ENCODE measurements at regions not wholly inside any gene's neighbourhood (a gene's known extent, or its start where the extent isn't known, plus 50 kb on each side); places are given as distances from the start of the nearest gene placed in this dataset.

GRCh38 chr7:136635751-136636150 lies 232.7 kb upstream of the CHRM2 start:
- H4K20me1 ChIP-seq (ENCODE audit: control insufficient read depth, insufficient read depth, low read length, poor library complexity, severe bottlenecking): no peaks in the 10 kb centered on the region
- Mint-ChIP-seq H3K4me1 (no peaks in the 10 kb centered on the region), H3K27me3 (no peaks in the 10 kb centered on the region), H3K4me3 (no peak overlapping the region), H3K9me3 (ENCODE audit: insufficient read depth) (peaks cover 4% of the 10 kb centered on the region), H3K27ac (no peak overlapping the region)
- no peaks in the 10 kb centered on the region for H3K4me1 ChIP-seq (ENCODE audit: control insufficient read depth in 2 of 2, insufficient read depth in 2 of 2, low read length in 2 of 2)
- POLR2A ChIA-PET: no interaction called here
- H3K79me2 ChIP-seq (ENCODE audit: control insufficient read depth, insufficient read depth, low read length): no peaks in the 10 kb centered on the region
- no peaks in the 10 kb centered on the region for H3K27me3 ChIP-seq (replicated peaks in 1 of 4; ENCODE audit: control extremely low read depth in 1 of 4, control insufficient read depth in 3 of 4, insufficient read depth in 4 of 4, low read length in 3 of 4)
- intact Hi-C loops (cut with micrococcal nuclease): no loop called here
- no peaks in the 10 kb centered on the region for H3K9me3 ChIP-seq (ENCODE audit: control extremely low read depth in 1 of 3, control insufficient read depth in 2 of 3, insufficient read depth in 1 of 3, low read length in 2 of 3)
- TF ChIP-seq EZH2 (IDR thresholded peaks at IDR 0.05; ENCODE audit: borderline replicate concordance, insufficient read depth, low read depth, low read length, poor library complexity, severe bottlenecking) (no peak), CTCF (IDR thresholded peaks at IDR 0.05) (no peak)
- WGBS (ENCODE audit: insufficient coverage): 80% methylated on average over 1 of the region's 3 CpGs
- H3K36me3 ChIP-seq (replicated peaks in 1 of 2; ENCODE audit: control extremely low read depth in 1 of 2, control insufficient read depth in 1 of 2, extremely low read depth in 1 of 2, insufficient read depth in 2 of 2, low read length in 1 of 2): no peaks in the 10 kb centered on the region
- no peak overlapping the region for H3K4me3 ChIP-seq (ENCODE audit: control extremely low read depth in 1 of 5, extremely low read depth in 1 of 5, insufficient read depth in 1 of 5, low read depth in 2 of 5, low read length in 4 of 5)
- DNase-seq (no peak), ATAC-seq (ENCODE audit: low read depth) (no peak)
- H3K27ac ChIP-seq (ENCODE audit: low read length in 2 of 2): no peak overlapping the region
- CTCF ChIA-PET: no interaction called here
- H2AFZ ChIP-seq (ENCODE audit: insufficient read depth, low read depth, low read length, poor library complexity, severe bottlenecking): no peak overlapping the region
- H3K9ac ChIP-seq (ENCODE audit: low read length): no peak overlapping the region
- no peak overlapping the region for H3K4me2 ChIP-seq (replicated peaks; ENCODE audit: low read depth, low read length, poor library complexity, severe bottlenecking)

- Histone ChIP-seq H3K27me3 (replicated peaks in 1 of 4; ENCODE audit: control extremely low read depth in 1 of 4, control insufficient read depth in 3 of 4, insufficient read depth in 4 of 4, low read length in 3 of 4) (no peaks in the 10 kb centered on the region), H3K9ac (ENCODE audit: low read length) (no peak overlapping the region), H3K4me3 (ENCODE audit: control extremely low read depth in 1 of 5, extremely low read depth in 1 of 5, insufficient read depth in 1 of 5, low read depth in 2 of 5, low read length in 4 of 5) (no peak overlapping the region), H3K4me1 (ENCODE audit: control insufficient read depth in 2 of 2, insufficient read depth in 2 of 2, low read length in 2 of 2) (no peaks in the 10 kb centered on the region), H3K79me2 (ENCODE audit: control insufficient read depth, insufficient read depth, low read length) (no peaks in the 10 kb centered on the region), H3K27ac (ENCODE audit: low read length in 2 of 2) (no peak overlapping the region), H3K4me2 (replicated peaks; ENCODE audit: low read depth, low read length, poor library complexity, severe bottlenecking) (no peak overlapping the region), H2AFZ (ENCODE audit: insufficient read depth, low read depth, low read length, poor library complexity, severe bottlenecking) (no peak overlapping the region), H3K9me3 (ENCODE audit: control extremely low read depth in 1 of 3, control insufficient read depth in 2 of 3, insufficient read depth in 1 of 3, low read length in 2 of 3) (no peaks in the 10 kb centered on the region), H3K36me3 (replicated peaks in 1 of 2; ENCODE audit: control extremely low read depth in 1 of 2, control insufficient read depth in 1 of 2, extremely low read depth in 1 of 2, insufficient read depth in 2 of 2, low read length in 1 of 2) (no peaks in the 10 kb centered on the region), H4K20me1 (ENCODE audit: control insufficient read depth, insufficient read depth, low read length, poor library complexity, severe bottlenecking) (no peaks in the 10 kb centered on the region)
- no peaks in the 10 kb centered on the region for H3K27me3 Mint-ChIP-seq
- H3K4me3 Mint-ChIP-seq: no peak overlapping the region
- no peak overlapping the region for H3K27ac Mint-ChIP-seq
- ChIA-PET POLR2A (no interaction called here), CTCF (no interaction called here)
- no peak for ATAC-seq (ENCODE audit: low read depth)
- H3K4me1 Mint-ChIP-seq: no peaks in the 10 kb centered on the region
- TF ChIP-seq EZH2 (IDR thresholded peaks at IDR 0.05; ENCODE audit: borderline replicate concordance, insufficient read depth, low read depth, low read length, poor library complexity, severe bottlenecking) (no peak), CTCF (IDR thresholded peaks at IDR 0.05) (no peak)
- intact Hi-C loops (cut with micrococcal nuclease): no loop called here
- no peak for DNase-seq
- no peaks in the 10 kb centered on the region for H3K9me3 Mint-ChIP-seq (ENCODE audit: insufficient read depth)
These were observed 249.6 kb upstream of the CHRM2 start for GRCh38 chr7:136618818-136619217.

Measured in B cell (primary cell).